Cardiac muscle cell (in vitro differentiated cells and primary cell): ENCODE measurements at regions not wholly inside any gene's neighbourhood (a gene's known extent, or its start where the extent isn't known, plus 50 kb on each side); places are given as distances from the start of the nearest gene placed in this dataset.

ENCODE experiments used
- DNase-seq, 2 donors: peaks; one replicate each; pipeline versions ENCODE4 v3.0.0 to v3.0.0-alpha.2; 2010 to 2017; ENCODE audit warnings: low read depth in 1 of 2, low spot score in 1 of 2
- H3K27ac ChIP-seq: fragments of 200-600 bp; sonication (generic); 2 replicates; pipeline ENCODE4 v1.5.1; 2016
- H3K27me3 ChIP-seq: fragments of 200-600 bp; sonication (generic); 2 replicates; pipeline ENCODE4 v1.6.0; 2016; ENCODE audit warnings: control low read depth
- H3K36me3 ChIP-seq: fragments of 200-600 bp; sonication (generic); 2 replicates; pipeline ENCODE4 v1.5.1; 2016; ENCODE audit warnings: control low read depth
- H3K4me1 ChIP-seq: fragments of 200-600 bp; sonication (generic); 2 replicates; pipeline ENCODE4 v1.8.1; 2017; ENCODE audit warnings: low read depth, mild to moderate bottlenecking, mixed run types
- H3K4me3 ChIP-seq: fragments of 200-600 bp; sonication (generic); 2 replicates; pipeline ENCODE4 v1.5.1; 2016; ENCODE audit warnings: mild to moderate bottlenecking
- H3K9me3 ChIP-seq: fragments of 200-600 bp; sonication (generic); 2 replicates; pipeline ENCODE4 v1.5.1; 2017; ENCODE audit warnings: low read depth, mild to moderate bottlenecking, control low read depth
- TF ChIP-seq, protein P1 (sequence below): IDR thresholded peaks from 2 replicates; pipeline ENCODE4 v1.5.1; 2012; ENCODE audit warnings: low read depth, mild to moderate bottlenecking, low read length

DNA sequence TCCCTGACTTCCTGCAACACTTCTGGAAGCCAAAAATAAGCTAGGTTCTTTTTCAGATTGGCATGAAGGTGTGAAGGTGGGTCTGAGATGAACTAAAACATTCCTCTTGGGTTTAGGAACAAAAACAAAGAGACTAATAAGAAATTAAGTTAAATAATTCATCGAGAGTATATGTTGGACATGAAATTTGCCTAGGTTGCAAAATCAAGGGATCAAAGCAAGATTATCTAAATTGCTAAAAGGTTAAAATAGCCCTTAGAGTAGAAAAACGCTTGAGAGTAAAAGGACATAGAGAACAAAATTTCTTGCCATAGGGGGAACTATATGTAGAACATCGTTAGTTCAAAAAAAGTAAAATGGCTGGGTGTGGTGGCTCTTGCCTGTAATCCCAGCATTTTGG, 845.9 kb upstream of the NXPH2 start:
- H3K27me3 ChIP-seq = no peaks in the 10 kb centered on the region
- H3K9me3 ChIP-seq = no peaks in the 10 kb centered on the region
- TF ChIP-seq, protein P1, sequence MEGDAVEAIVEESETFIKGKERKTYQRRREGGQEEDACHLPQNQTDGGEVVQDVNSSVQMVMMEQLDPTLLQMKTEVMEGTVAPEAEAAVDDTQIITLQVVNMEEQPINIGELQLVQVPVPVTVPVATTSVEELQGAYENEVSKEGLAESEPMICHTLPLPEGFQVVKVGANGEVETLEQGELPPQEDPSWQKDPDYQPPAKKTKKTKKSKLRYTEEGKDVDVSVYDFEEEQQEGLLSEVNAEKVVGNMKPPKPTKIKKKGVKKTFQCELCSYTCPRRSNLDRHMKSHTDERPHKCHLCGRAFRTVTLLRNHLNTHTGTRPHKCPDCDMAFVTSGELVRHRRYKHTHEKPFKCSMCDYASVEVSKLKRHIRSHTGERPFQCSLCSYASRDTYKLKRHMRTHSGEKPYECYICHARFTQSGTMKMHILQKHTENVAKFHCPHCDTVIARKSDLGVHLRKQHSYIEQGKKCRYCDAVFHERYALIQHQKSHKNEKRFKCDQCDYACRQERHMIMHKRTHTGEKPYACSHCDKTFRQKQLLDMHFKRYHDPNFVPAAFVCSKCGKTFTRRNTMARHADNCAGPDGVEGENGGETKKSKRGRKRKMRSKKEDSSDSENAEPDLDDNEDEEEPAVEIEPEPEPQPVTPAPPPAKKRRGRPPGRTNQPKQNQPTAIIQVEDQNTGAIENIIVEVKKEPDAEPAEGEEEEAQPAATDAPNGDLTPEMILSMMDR = no peak
- no peaks in the 10 kb centered on the region for H3K4me1 ChIP-seq
- DNase-seq = no peak
- no peak overlapping the region for H3K27ac ChIP-seq
- H3K4me3 ChIP-seq = no peak overlapping the region
- no peaks in the 10 kb centered on the region for H3K36me3 ChIP-seq

DNA sequence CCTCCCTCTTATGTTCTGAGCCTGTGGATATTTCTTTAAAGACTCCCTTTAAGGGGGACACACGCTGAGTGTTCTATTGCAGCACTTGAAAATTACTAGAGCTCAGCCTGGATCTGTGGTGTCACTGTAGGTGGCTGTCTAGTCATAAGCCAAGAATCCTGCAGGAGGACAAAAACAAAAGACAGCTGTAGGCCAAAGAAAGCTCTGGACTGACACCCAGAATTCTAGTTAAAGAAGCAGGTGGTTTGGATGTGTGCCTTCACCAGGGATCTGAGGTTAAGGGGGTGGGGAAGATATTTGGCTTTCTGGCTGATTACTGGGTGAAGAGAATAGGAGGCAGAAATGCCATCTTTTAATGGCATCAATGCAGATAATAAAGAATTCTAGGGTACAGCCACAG, 842.5 kb upstream of the NXPH2 start:
- no peaks in the 10 kb centered on the region for H3K36me3 ChIP-seq
- TF ChIP-seq, protein P1 = no peak
- H3K9me3 ChIP-seq = no peaks in the 10 kb centered on the region
- no peak overlapping the region for H3K27ac ChIP-seq
- H3K4me3 ChIP-seq = no peak overlapping the region
- H3K27me3 ChIP-seq = no peaks in the 10 kb centered on the region
- no peak for DNase-seq
- no peaks in the 10 kb centered on the region for H3K4me1 ChIP-seq

- H3K27me3 ChIP-seq = no peaks in the 10 kb centered on the region
- no peaks in the 10 kb centered on the region for H3K4me1 ChIP-seq
- no peaks in the 10 kb centered on the region for H3K36me3 ChIP-seq
- H3K27ac ChIP-seq = no peak overlapping the region
- no peak overlapping the region for H3K4me3 ChIP-seq
- TF ChIP-seq, protein P1 = no peak
- no peak for DNase-seq
- H3K9me3 ChIP-seq = no peaks in the 10 kb centered on the region
Observed at GRCh38 chr2:139617747-139618146, 837.6 kb upstream of the NXPH2 start.

GRCh38 chr2:139613264-139613663, 833.1 kb upstream of the NXPH2 start:
- Histone ChIP-seq H3K4me1 (no peaks in the 10 kb centered on the region), H3K36me3 (no peaks in the 10 kb centered on the region), H3K27me3 (no peaks in the 10 kb centered on the region), H3K27ac (no peak overlapping the region), H3K4me3 (no peak overlapping the region), H3K9me3 (no peaks in the 10 kb centered on the region)
- DNase-seq = no peak
- TF ChIP-seq, protein P1 = no peak

- no peaks in the 10 kb centered on the region for H3K4me1 ChIP-seq
- H3K27me3 ChIP-seq = no peaks in the 10 kb centered on the region
- no peak overlapping the region for H3K27ac ChIP-seq
- no peaks in the 10 kb centered on the region for H3K9me3 ChIP-seq
- no peaks in the 10 kb centered on the region for H3K36me3 ChIP-seq
- TF ChIP-seq, protein P1 = no peak
- DNase-seq = no peak
- no peak overlapping the region for H3K4me3 ChIP-seq
Observed at GRCh38 chr2:139610512-139610911, 830.3 kb upstream of the NXPH2 start.

DNA sequence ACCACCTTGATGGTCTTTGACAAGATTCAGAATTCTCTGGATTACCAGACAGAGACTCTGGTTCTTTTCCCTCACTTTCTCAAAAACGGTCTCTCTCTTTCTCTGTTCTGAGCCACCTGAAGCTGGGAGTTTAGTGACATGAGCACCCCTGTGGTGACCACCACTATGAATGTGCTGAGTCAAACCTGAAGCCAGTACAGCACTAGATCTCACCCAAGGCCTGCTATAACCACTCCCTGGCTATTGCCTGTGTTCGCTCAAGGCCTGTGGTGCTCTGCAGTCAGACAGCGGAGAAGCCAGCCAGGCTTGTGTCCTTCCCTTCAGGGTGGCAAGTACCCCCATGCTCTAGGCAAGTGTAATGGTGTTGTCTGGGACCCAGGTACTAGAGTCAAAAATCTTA, 828.9 kb upstream of the NXPH2 start:
- TF ChIP-seq, protein P1 = no peak
- DNase-seq = no peak
- H3K4me3 ChIP-seq = no peak overlapping the region

More for the DNA sequence above, 828.9 kb upstream of the NXPH2 start:
- no peaks in the 10 kb centered on the region for H3K4me1 ChIP-seq
- H3K9me3 ChIP-seq = no peaks in the 10 kb centered on the region
- H3K27me3 ChIP-seq = no peaks in the 10 kb centered on the region
- H3K27ac ChIP-seq = no peak overlapping the region
- no peaks in the 10 kb centered on the region for H3K36me3 ChIP-seq
